ENCODE measurements at regions not wholly inside any gene's neighbourhood (a gene's known extent, or its start where the extent isn't known, plus 50 kb on each side); places are given as distances from the start of the nearest gene placed in this dataset.

- H3K9me3 ChIP-seq (ENCODE audit: control insufficient read depth, low read length) = no peaks in the 10 kb centered on the region
- no peaks in the 10 kb centered on the region for H3K4me1 ChIP-seq (ENCODE audit: control insufficient read depth, insufficient read depth, low read length)
- DNase-seq (no peak), ATAC-seq (no peak)
- 84% methylated on average over 6 of the region's 6 CpGs for WGBS
- no peaks in the 10 kb centered on the region for H3K27me3 ChIP-seq (ENCODE audit: control insufficient read depth, insufficient read depth)
- no peak overlapping the region for H3K27ac ChIP-seq (ENCODE audit: low read length)
- no peak overlapping the region for H3K4me3 ChIP-seq (ENCODE audit: low read length)
- intact Hi-C loops (cut with DNase I) = no loop called here
These were observed 203.6 kb downstream of the CAAP1 start for GRCh38 chr9:26689041-26689440.

GRCh38 chr9:26687421-26687820 lies 205.2 kb downstream of the CAAP1 start:
- Histone ChIP-seq H3K9me3 (ENCODE audit: control insufficient read depth, low read length) (no peaks in the 10 kb centered on the region), H3K4me1 (ENCODE audit: control insufficient read depth, insufficient read depth, low read length) (no peaks in the 10 kb centered on the region), H3K27ac (ENCODE audit: low read length) (no peak overlapping the region), H3K4me3 (ENCODE audit: low read length) (no peak overlapping the region), H3K27me3 (ENCODE audit: control insufficient read depth, insufficient read depth) (no peaks in the 10 kb centered on the region)
- intact Hi-C loops (cut with DNase I) = no loop called here
- DNase-seq (no peak), ATAC-seq (no peak)
- 16% methylated on average over 2 of the region's 2 CpGs for WGBS

- Histone ChIP-seq H3K27ac (ENCODE audit: low read length) (no peak overlapping the region), H3K4me3 (ENCODE audit: low read length) (no peak overlapping the region), H3K4me1 (ENCODE audit: control insufficient read depth, insufficient read depth, low read length) (no peaks in the 10 kb centered on the region), H3K9me3 (ENCODE audit: control insufficient read depth, low read length) (no peaks in the 10 kb centered on the region), H3K27me3 (ENCODE audit: control insufficient read depth, insufficient read depth) (no peaks in the 10 kb centered on the region)
- 72% methylated on average over 2 of the region's 2 CpGs for WGBS
- DNase-seq (no peak), ATAC-seq (no peak)
- intact Hi-C loops (cut with DNase I) = no loop called here
These were observed 206.8 kb downstream of the CAAP1 start for GRCh38 chr9:26685818-26686217.

- H3K27ac ChIP-seq (ENCODE audit: low read length) = no peak overlapping the region
- H3K4me3 ChIP-seq (ENCODE audit: low read length) = no peak overlapping the region
- DNase-seq (no peak), ATAC-seq (no peak)
- H3K9me3 ChIP-seq (ENCODE audit: control insufficient read depth, low read length) = no peaks in the 10 kb centered on the region
- 64% methylated on average over 4 of the region's 4 CpGs for WGBS
- intact Hi-C loops (cut with DNase I) = no loop called here
- H3K4me1 ChIP-seq (ENCODE audit: control insufficient read depth, insufficient read depth, low read length) = no peaks in the 10 kb centered on the region
- H3K27me3 ChIP-seq (ENCODE audit: control insufficient read depth, insufficient read depth) = no peaks in the 10 kb centered on the region
These were observed 208.6 kb downstream of the CAAP1 start for GRCh38 chr9:26684029-26684428.

- no peak overlapping the region for H3K4me3 ChIP-seq (ENCODE audit: low read length)
- no peak overlapping the region for H3K27ac ChIP-seq (ENCODE audit: low read length)
- DNase-seq = no peak
- intact Hi-C loops (cut with DNase I) = no loop called here
- WGBS = 67% methylated on average over 4 of the region's 4 CpGs
- H3K4me1 ChIP-seq (ENCODE audit: control insufficient read depth, insufficient read depth, low read length) = no peaks in the 10 kb centered on the region
- H3K27me3 ChIP-seq (ENCODE audit: control insufficient read depth, insufficient read depth) = no peaks in the 10 kb centered on the region
- H3K9me3 ChIP-seq (ENCODE audit: control insufficient read depth, low read length) = no peaks in the 10 kb centered on the region
- no peak for ATAC-seq
These were observed 209.7 kb downstream of the CAAP1 start for GRCh38 chr9:26682796-26683496.

- no peaks in the 10 kb centered on the region for H3K27me3 ChIP-seq (ENCODE audit: control insufficient read depth, insufficient read depth)
- no peaks in the 10 kb centered on the region for H3K4me1 ChIP-seq (ENCODE audit: control insufficient read depth, insufficient read depth, low read length)
- ATAC-seq = no peak
- intact Hi-C loops (cut with DNase I) = no loop called here
- H3K27ac ChIP-seq (ENCODE audit: low read length) = no peak overlapping the region
- WGBS = 78% methylated on average over 4 of the region's 4 CpGs
- no peaks in the 10 kb centered on the region for H3K9me3 ChIP-seq (ENCODE audit: control insufficient read depth, low read length)
- no peak overlapping the region for H3K4me3 ChIP-seq (ENCODE audit: low read length)
- no peak for DNase-seq
These were observed 210.6 kb downstream of the CAAP1 start for GRCh38 chr9:26682041-26682440.

GRCh38 chr9:26677965-26678706 lies 214.5 kb downstream of the CAAP1 start:
- DNase-seq (no peak), ATAC-seq (no peak)
- intact Hi-C loops (cut with DNase I) = no loop called here
- H3K27ac ChIP-seq (ENCODE audit: low read length) = no peak overlapping the region
- H3K9me3 ChIP-seq (ENCODE audit: control insufficient read depth, low read length) = no peaks in the 10 kb centered on the region
- no peaks in the 10 kb centered on the region for H3K27me3 ChIP-seq (ENCODE audit: control insufficient read depth, insufficient read depth)
- no peaks in the 10 kb centered on the region for H3K4me1 ChIP-seq (ENCODE audit: control insufficient read depth, insufficient read depth, low read length)
- WGBS = 65% methylated on average over 4 of the region's 4 CpGs
- H3K4me3 ChIP-seq (ENCODE audit: low read length) = no peak overlapping the region

- H3K27me3 ChIP-seq (ENCODE audit: control insufficient read depth, insufficient read depth) = no peaks in the 10 kb centered on the region
- no peaks in the 10 kb centered on the region for H3K4me1 ChIP-seq (ENCODE audit: control insufficient read depth, insufficient read depth, low read length)
- 68% methylated on average over 3 of the region's 3 CpGs for WGBS
- H3K4me3 ChIP-seq (ENCODE audit: low read length) = no peak overlapping the region
- no peaks in the 10 kb centered on the region for H3K9me3 ChIP-seq (ENCODE audit: control insufficient read depth, low read length)
- H3K27ac ChIP-seq (ENCODE audit: low read length) = no peak overlapping the region
- intact Hi-C loops (cut with DNase I) = no loop called here
- ATAC-seq (no peak), DNase-seq (no peak)
These were observed 217.6 kb downstream of the CAAP1 start for GRCh38 chr9:26675035-26675434.

GRCh38 chr9:26673261-26673660 lies 219.3 kb downstream of the CAAP1 start:
- DNase-seq = no peak
- H3K4me1 ChIP-seq (ENCODE audit: control insufficient read depth, insufficient read depth, low read length) = no peaks in the 10 kb centered on the region
- intact Hi-C loops (cut with DNase I) = no loop called here
- no peaks in the 10 kb centered on the region for H3K27me3 ChIP-seq (ENCODE audit: control insufficient read depth, insufficient read depth)
- ATAC-seq = no peak
- H3K9me3 ChIP-seq (ENCODE audit: control insufficient read depth, low read length) = no peaks in the 10 kb centered on the region
- no peak overlapping the region for H3K4me3 ChIP-seq (ENCODE audit: low read length)
- H3K27ac ChIP-seq (ENCODE audit: low read length) = no peak overlapping the region

GRCh38 chr9:26669701-26670670 lies 222.6 kb downstream of the CAAP1 start:
- DNase-seq = no peak
- 71% methylated on average over 5 of the region's 5 CpGs for WGBS
- no peak overlapping the region for H3K27ac ChIP-seq (ENCODE audit: low read length)
- no peaks in the 10 kb centered on the region for H3K27me3 ChIP-seq (ENCODE audit: control insufficient read depth, insufficient read depth)
- H3K4me1 ChIP-seq (ENCODE audit: control insufficient read depth, insufficient read depth, low read length) = no peaks in the 10 kb centered on the region
- no peaks in the 10 kb centered on the region for H3K9me3 ChIP-seq (ENCODE audit: control insufficient read depth, low read length)
- H3K4me3 ChIP-seq (ENCODE audit: low read length) = no peak overlapping the region
- no peak for ATAC-seq
- intact Hi-C loops (cut with DNase I) = no loop called here

GRCh38 chr9:26667882-26668281 lies 224.7 kb downstream of the CAAP1 start:
- Histone ChIP-seq H3K27ac (ENCODE audit: low read length) (no peak overlapping the region), H3K4me1 (ENCODE audit: control insufficient read depth, insufficient read depth, low read length) (no peaks in the 10 kb centered on the region), H3K27me3 (ENCODE audit: control insufficient read depth, insufficient read depth) (no peaks in the 10 kb centered on the region), H3K4me3 (ENCODE audit: low read length) (no peak overlapping the region), H3K9me3 (ENCODE audit: control insufficient read depth, low read length) (no peaks in the 10 kb centered on the region)
- DNase-seq (no peak), ATAC-seq (no peak)
- WGBS = 58% methylated on average over 1 of the region's 1 CpG
- intact Hi-C loops (cut with DNase I) = no loop called here
